Neural cell (in vitro differentiated cells): ENCODE measurements at regions not wholly inside any gene's neighbourhood (a gene's known extent, or its start where the extent isn't known, plus 50 kb on each side); places are given as distances from the start of the nearest gene placed in this dataset.

ENCODE experiments used
- H2AFZ ChIP-seq: fragments of 200-600, 300-800 bp; sonication (generic), shearing (Covaris generic); 2 replicates; pipeline ENCODE4 v1.6.0; 2014; ENCODE audit warnings: low read depth, mild to moderate bottlenecking, antibody characterized with exemption, low read length, moderate library complexity
- H3F3A ChIP-seq: fragments of 200-600 bp; shearing (Covaris generic); 2 replicates; pipeline ENCODE4 v1.6.1; 2016; ENCODE audit warnings: mild to moderate bottlenecking, moderate library complexity, mixed read lengths, antibody characterized with exemption, low read length; ENCODE audit not compliant: insufficient read depth, poor library complexity, severe bottlenecking
- H3K27ac ChIP-seq: fragments of 200-600, 300-800 bp; sonication (generic), shearing (Covaris generic); 2 replicates; pipeline ENCODE4 v1.5.1; 2014; ENCODE audit warnings: mild to moderate bottlenecking, low read length, moderate library complexity
- H3K27me3 ChIP-seq: fragments of 300-800, 200-600 bp; sonication (generic), shearing (Covaris generic); 2 replicates; pipeline ENCODE4 v1.6.0; 2014; ENCODE audit warnings: mild to moderate bottlenecking, low read depth, low read length, moderate library complexity; ENCODE audit not compliant: insufficient read depth
- H3K36me3 ChIP-seq: fragments of 300-800, 200-600 bp; sonication (generic), shearing (Covaris generic); 2 replicates; pipeline ENCODE4 v1.5.1; 2014; ENCODE audit warnings: mild to moderate bottlenecking, antibody characterized with exemption, low read length, moderate library complexity; ENCODE audit not compliant: insufficient read depth
- H3K4me2 ChIP-seq: fragments of 300-800, 200-600 bp; sonication (generic), shearing (Covaris generic); 2 replicates; pipeline ENCODE4 v1.6.0; 2014; ENCODE audit warnings: mild to moderate bottlenecking, low read length
- H3K4me3 ChIP-seq: fragments of 300-800, 200-600 bp; sonication (generic), shearing (Covaris generic); 2 replicates; pipeline ENCODE4 v1.5.1; 2014; ENCODE audit warnings: mild to moderate bottlenecking, low read length, moderate library complexity
- H3K79me2 ChIP-seq: fragments of 200-600 bp; shearing (Covaris generic); replicated peaks from 2 replicates; pipeline ENCODE4 v1.6.0; 2014; ENCODE audit warnings: mild to moderate bottlenecking, low read length, moderate library complexity; ENCODE audit not compliant: insufficient read depth
- H3K9ac ChIP-seq: fragments of 300-800, 200-600 bp; sonication (generic), shearing (Covaris generic); 2 replicates; pipeline ENCODE4 v1.6.1; 2016; ENCODE audit warnings: mild to moderate bottlenecking, low read length, mixed read lengths
- H3K9me2 ChIP-seq: fragments of 200-600 bp; shearing (Covaris generic); 2 replicates; pipeline ENCODE4 v1.6.1; 2016; ENCODE audit warnings: mild to moderate bottlenecking, low read length, mixed read lengths; ENCODE audit not compliant: insufficient read depth
- H3K9me3 ChIP-seq: fragments of 200-600, 300-800 bp; sonication (generic), shearing (Covaris generic); 2 replicates; pipeline ENCODE4 v1.6.1; 2016; ENCODE audit warnings: mild to moderate bottlenecking, mixed run types, low read length, moderate library complexity, mixed read lengths
- H4K20me1 ChIP-seq: fragments of 200-600 bp; shearing (Covaris generic); 2 replicates; pipeline ENCODE4 v1.6.1; 2016; ENCODE audit warnings: mild to moderate bottlenecking, mixed run types; ENCODE audit not compliant: insufficient read depth
- CTCF ChIP-seq: fragments of 450-650 bp; IDR thresholded peaks from 2 replicates; pipeline ENCODE4 v1.5.1; 2014; ENCODE audit warnings: antibody characterized with exemption, mild to moderate bottlenecking, moderate library complexity; ENCODE audit not compliant: poor library complexity, severe bottlenecking
- EP300 ChIP-seq: fragments of 450-650 bp; conservative IDR thresholded peaks from 2 replicates; pipeline ENCODE4 v1.6.1; 2014; ENCODE audit warnings: antibody characterized with exemption, mild to moderate bottlenecking, moderate library complexity; ENCODE audit not compliant: poor library complexity, severe bottlenecking
- EZH2 ChIP-seq: fragments of 200-600, 300-800 bp; shearing (Covaris generic), sonication (generic); IDR thresholded peaks from 2 replicates; pipeline ENCODE4 v1.6.1; 2014; ENCODE audit warnings: antibody characterized with exemption, low read length, borderline replicate concordance, mild to moderate bottlenecking; ENCODE audit not compliant: insufficient read depth, poor library complexity, severe bottlenecking
- MXI1 ChIP-seq: fragments of 450-650 bp; conservative IDR thresholded peaks from 2 replicates; pipeline ENCODE4 v1.6.1; 2014; ENCODE audit warnings: antibody characterized with exemption, mild to moderate bottlenecking; ENCODE audit not compliant: poor library complexity, severe bottlenecking
- POLR2AphosphoS5 ChIP-seq: IDR thresholded peaks from 2 replicates; pipeline ENCODE4 v1.6.1; 2012
- RAD21 ChIP-seq: fragments of 450-650 bp; conservative IDR thresholded peaks from 2 replicates; pipeline ENCODE4 v1.6.1; 2014; ENCODE audit warnings: antibody characterized with exemption, mild to moderate bottlenecking, moderate library complexity
- REST ChIP-seq: IDR thresholded peaks from 2 replicates; pipeline ENCODE4 v1.6.1; 2012; ENCODE audit warnings: borderline replicate concordance
- SMC3 ChIP-seq: fragments of 450-650 bp; conservative IDR thresholded peaks from 2 replicates; pipeline ENCODE4 v1.6.1; 2014; ENCODE audit warnings: antibody characterized with exemption, mild to moderate bottlenecking, moderate library complexity; ENCODE audit not compliant: poor library complexity
- TAF1 ChIP-seq: IDR thresholded peaks from 2 replicates; pipeline ENCODE4 v1.6.1; 2012; ENCODE audit warnings: low read depth

GRCh38 chr6:145263778-145264211 is 471.5 kb downstream of the EPM2A start:
- no peaks in the 10 kb centered on the region for H3K9me3 ChIP-seq
- no peaks in the 10 kb centered on the region for H3K79me2 ChIP-seq
- no peaks in the 10 kb centered on the region for H3K36me3 ChIP-seq
- no peaks in the 10 kb centered on the region for H3F3A ChIP-seq
- H3K27me3 ChIP-seq = no peaks in the 10 kb centered on the region
- H3K9me2 ChIP-seq = no peaks in the 10 kb centered on the region
- no peak overlapping the region for H3K9ac ChIP-seq
- H3K27ac ChIP-seq = peak overlapping the region; percentile 40
- H4K20me1 ChIP-seq = no peaks in the 10 kb centered on the region
- no peak overlapping the region for H2AFZ ChIP-seq
- no peak overlapping the region for H3K4me3 ChIP-seq
- H3K4me2 ChIP-seq = peak overlapping the region; percentile 25
- TF ChIP-seq SMC3 (no peak), EZH2 (no peak), TAF1 (no peak), POLR2AphosphoS5 (no peak), EP300 (no peak), CTCF (no peak), MXI1 (no peak), RAD21 (no peak), REST (no peak)

- Histone ChIP-seq H2AFZ (no peak overlapping the region), H4K20me1 (no peaks in the 10 kb centered on the region), H3K9ac (no peak overlapping the region), H3K9me2 (no peaks in the 10 kb centered on the region), H3K36me3 (no peaks in the 10 kb centered on the region), H3K4me2 (no peak overlapping the region), H3K9me3 (no peaks in the 10 kb centered on the region), H3K27ac (no peak overlapping the region), H3F3A (no peaks in the 10 kb centered on the region), H3K4me3 (no peak overlapping the region), H3K27me3 (no peaks in the 10 kb centered on the region), H3K79me2 (no peaks in the 10 kb centered on the region)
- no peak for TF ChIP-seq EZH2
- no peak for TF ChIP-seq CTCF
- TF ChIP-seq RAD21 = no peak
- no peak for TF ChIP-seq POLR2AphosphoS5
- TF ChIP-seq MXI1 = no peak
- no peak for TF ChIP-seq SMC3
- TF ChIP-seq EP300 = no peak
- TF ChIP-seq TAF1 = no peak
- TF ChIP-seq REST = no peak
These were observed 468.8 kb downstream of the EPM2A start for GRCh38 chr6:145266432-145267075.
